Liver (tissue), 3 donors: ENCODE measurements at regions not wholly inside any gene's neighbourhood (a gene's known extent, or its start where the extent isn't known, plus 50 kb on each side); places are given as distances from the start of the nearest gene placed in this dataset.

Experiments
- ATF3 ChIP-seq: IDR thresholded peaks from 2 replicates; pipeline ENCODE4 v1.6.1; 2016; ENCODE audit warnings: antibody characterized with exemption
- CTCF ChIP-seq: fragments of 150-350 bp; IDR thresholded peaks from 2 replicates; pipeline ENCODE4 v1.5.1; 2017; ENCODE audit warnings: improper control_type of control experiment, low read depth, low read length; ENCODE audit not compliant: missing input control
- FOXA1 ChIP-seq: IDR thresholded peaks from 2 replicates; pipeline ENCODE4 v1.6.1; 2016; ENCODE audit warnings: antibody characterized with exemption
- GABPA ChIP-seq, 2 donors: IDR thresholded peaks in 1 of 2; conservative IDR thresholded peaks in 1 of 2; 2 replicates each; pipeline ENCODE4 v1.6.1; 2016; ENCODE audit warnings: antibody characterized with exemption in 2 of 2, mild to moderate bottlenecking in 1 of 2, moderate library complexity in 1 of 2
- HNF4A ChIP-seq, 2 donors: conservative IDR thresholded peaks; 2 replicates each; pipeline ENCODE4 v1.6.1; 2016; ENCODE audit warnings: antibody characterized with exemption in 2 of 2, mild to moderate bottlenecking in 2 of 2
- JUND ChIP-seq, 2 donors: IDR thresholded peaks; 2 replicates each; pipeline ENCODE4 v1.6.1; 2016; ENCODE audit warnings: antibody characterized with exemption in 2 of 2
- MAX ChIP-seq: IDR thresholded peaks from 2 replicates; pipeline ENCODE4 v1.6.1; 2016; ENCODE audit warnings: antibody characterized with exemption
- NR2F2 ChIP-seq: IDR thresholded peaks from 2 replicates; pipeline ENCODE4 v1.6.1; 2016; ENCODE audit warnings: antibody characterized with exemption
- RAD21 ChIP-seq, 2 donors: IDR thresholded peaks; 2 replicates each; pipeline ENCODE4 v1.6.1; 2016; ENCODE audit warnings: antibody characterized with exemption in 2 of 2, mild to moderate bottlenecking in 2 of 2
- REST ChIP-seq: IDR thresholded peaks from 2 replicates; pipeline ENCODE4 v1.6.1; 2016; ENCODE audit warnings: antibody characterized with exemption, mild to moderate bottlenecking
- RXRA ChIP-seq, 2 donors: IDR thresholded peaks; 2 replicates each; pipeline ENCODE4 v1.6.1; 2017 to 2018; ENCODE audit warnings: antibody characterized with exemption in 2 of 2, mild to moderate bottlenecking in 1 of 2
- SP1 ChIP-seq: IDR thresholded peaks from 2 replicates; pipeline ENCODE4 v1.6.1; 2018; ENCODE audit warnings: antibody characterized with exemption, mild to moderate bottlenecking
- TAF1 ChIP-seq: conservative IDR thresholded peaks from 2 replicates; pipeline ENCODE4 v1.6.1; 2016; ENCODE audit warnings: antibody characterized with exemption, mild to moderate bottlenecking
- YY1 ChIP-seq: IDR thresholded peaks from 2 replicates; pipeline ENCODE4 v1.6.1; 2016; ENCODE audit warnings: antibody characterized with exemption, mild to moderate bottlenecking
- donor health status: healthy.
- donor health status: healthy.

- TF ChIP-seq RAD21 (IDR thresholded peaks at IDR 0.05) (no peak), CTCF (no peak), GABPA (IDR thresholded peaks at IDR 0.05 in 1 of 2, conservative IDR thresholded peaks at IDR 0.05 in 1 of 2) (no peak), MAX (no peak), REST (no peak), YY1 (no peak), SP1 (no peak), JUND (IDR thresholded peaks at IDR 0.05) (no peak), RXRA (IDR thresholded peaks at IDR 0.05) (no peak), HNF4A (conservative IDR thresholded peaks at IDR 0.05) (no peak), TAF1 (no peak), ATF3 (no peak), FOXA1 (no peak), NR2F2 (no peak)
Measured at GRCh38 chr10:35885076-35885475, 243.0 kb upstream of the FZD8 start.
